ENCODE measurements at regions not wholly inside any gene's neighbourhood (a gene's known extent, or its start where the extent isn't known, plus 50 kb on each side); places are given as distances from the start of the nearest gene placed in this dataset.

DNA sequence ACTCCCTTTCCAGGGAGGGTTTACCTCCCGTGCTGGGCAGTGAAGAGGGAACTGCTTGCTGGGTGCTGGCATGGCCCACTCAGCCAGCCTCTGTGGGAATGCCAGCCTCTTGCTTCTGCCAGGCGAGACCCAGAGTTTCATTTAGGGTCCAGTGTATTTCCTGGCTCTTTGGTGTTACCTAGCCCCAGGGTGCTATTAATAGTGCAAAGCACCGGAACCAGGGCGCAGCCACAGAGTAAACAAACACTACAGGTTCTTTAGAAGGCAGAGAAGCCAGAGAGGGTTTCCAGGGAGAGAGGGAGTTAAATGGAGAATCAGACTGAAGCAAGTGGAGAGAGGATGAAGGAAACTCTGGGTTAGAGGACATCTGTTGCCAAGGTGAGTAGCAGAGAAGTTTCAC is 74.9 kb upstream of the SPATA13 start:
- DNase-seq = no peak

DNA sequence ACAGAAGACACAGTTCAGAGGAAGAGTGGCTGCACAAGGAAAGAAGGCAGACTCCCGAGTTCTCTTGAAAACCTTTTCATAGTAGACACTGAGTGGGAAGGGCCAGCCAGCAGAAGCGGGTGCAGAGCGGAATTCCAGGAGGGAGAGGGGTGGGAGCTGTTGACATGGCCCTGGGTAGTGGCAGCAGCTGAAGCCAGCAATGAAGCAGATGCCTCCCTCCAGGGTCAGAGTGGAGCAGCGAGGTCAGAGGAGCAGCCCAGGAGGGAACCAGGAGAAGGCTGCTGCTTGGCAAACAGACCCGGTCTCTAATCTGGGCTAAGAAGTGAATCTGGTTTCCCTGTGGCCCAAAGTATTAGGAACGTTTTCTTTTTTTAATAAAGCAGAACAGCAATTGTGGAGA is 73.9 kb upstream of the SPATA13 start:
- no peak for DNase-seq

DNA sequence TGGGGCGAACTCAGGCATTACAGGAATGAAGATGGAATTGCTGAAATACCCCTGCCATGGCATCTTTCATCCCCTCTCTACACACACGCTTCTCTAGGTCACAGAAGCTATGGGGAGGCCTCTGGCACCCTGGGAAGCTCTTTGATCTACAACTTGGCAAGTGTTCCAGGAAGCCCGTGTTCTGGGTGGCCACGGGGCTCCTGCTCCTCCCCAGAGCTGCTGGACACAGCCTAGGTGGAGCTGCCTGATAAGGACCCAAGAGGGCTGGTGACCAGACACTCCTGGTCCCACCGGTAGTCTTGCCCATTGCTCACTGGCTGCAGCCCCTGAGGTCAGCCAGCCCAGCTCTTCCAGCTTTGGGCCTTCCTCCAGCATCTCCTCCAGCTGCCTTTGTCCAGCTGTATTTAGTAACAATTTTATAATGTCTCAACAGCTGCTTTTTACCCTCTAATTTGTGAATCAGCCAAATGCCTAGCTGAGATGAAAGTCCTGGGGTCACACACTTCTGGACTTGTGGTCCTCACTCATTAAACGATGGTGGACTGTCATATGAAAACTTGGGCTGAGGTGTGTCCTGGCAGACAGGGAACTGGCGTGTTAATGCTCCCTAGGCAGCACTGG is 72.8 kb upstream of the SPATA13 start:
- no peak for DNase-seq

- DNase-seq = no peak
These were observed 70.5 kb upstream of the SPATA13 start for GRCh38 chr13:24090049-24090448.

GRCh38 chr13:24091080-24091479 is 69.4 kb upstream of the SPATA13 start:
- no peak for DNase-seq

- DNase-seq = no peak
These were observed 68.4 kb upstream of the SPATA13 start for GRCh38 chr13:24092108-24092507.

DNA sequence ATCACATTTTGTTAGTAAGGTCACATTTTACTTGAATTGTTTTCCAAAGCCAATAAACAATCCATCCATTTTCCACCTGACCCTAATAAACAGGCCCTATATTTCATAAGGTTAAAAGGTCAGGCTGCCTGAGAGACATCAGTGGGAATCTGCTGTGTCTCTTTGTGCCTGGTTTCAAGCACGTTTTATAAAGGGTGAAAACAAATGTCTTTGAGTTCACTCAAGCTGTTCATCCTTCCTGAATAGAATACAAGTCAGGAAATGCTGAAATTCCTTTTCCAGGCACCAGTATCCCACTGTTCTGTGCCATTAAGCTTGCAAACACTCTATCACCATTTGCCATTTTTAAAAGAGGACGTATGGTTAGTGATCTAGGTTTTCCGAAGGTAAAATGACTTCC is 67.5 kb upstream of the SPATA13 start:
- DNase-seq = no peak

- no peak for DNase-seq
These were observed 63.9 kb upstream of the SPATA13 start for GRCh38 chr13:24096659-24097058.

DNA sequence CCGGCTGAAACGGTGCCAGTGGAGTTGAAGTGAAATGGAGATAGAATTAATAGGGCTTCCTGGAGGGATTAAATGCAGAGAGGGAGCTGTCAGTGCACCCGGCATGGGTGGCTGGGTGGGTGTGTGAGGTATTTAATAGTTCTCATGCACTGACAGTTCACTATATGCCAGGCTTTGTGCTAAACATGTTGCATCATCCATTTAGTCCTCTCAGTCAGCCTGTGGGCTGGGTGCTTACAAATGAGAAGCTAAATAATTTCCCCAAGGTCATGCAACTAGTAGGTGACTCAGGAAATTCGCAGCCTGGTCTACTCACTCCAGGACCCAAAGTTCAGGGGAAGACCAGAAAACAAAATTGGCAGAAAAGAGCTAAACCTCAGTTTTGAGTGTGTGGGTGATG is 63.5 kb upstream of the SPATA13 start:
- DNase-seq = no peak

DNA sequence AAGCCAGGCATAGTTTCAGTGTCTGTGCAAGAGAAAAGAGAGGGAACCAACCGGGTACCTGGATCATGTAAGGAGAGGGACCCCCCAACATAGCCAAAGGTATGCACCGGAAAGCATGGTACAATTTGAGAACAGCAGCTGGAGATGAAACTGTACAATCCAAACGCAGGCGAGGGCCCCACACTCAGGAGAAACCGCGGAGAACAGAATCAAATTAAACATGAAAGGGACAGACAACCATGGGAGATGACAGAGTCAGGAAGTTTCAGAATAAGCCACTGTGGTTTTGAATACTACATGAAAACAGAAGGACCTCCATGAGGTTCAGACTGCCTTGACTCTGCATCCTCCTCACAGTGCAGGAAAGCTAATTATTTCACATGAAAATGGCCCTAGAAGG is 62.9 kb upstream of the SPATA13 start:
- DNase-seq = no peak

- DNase-seq = no peak
These were observed 61.0 kb upstream of the SPATA13 start for GRCh38 chr13:24099490-24099889.

- no peak for DNase-seq
These were observed 60.3 kb upstream of the SPATA13 start for GRCh38 chr13:24100188-24100587.

- DNase-seq = no peak
These were observed 56.6 kb upstream of the SPATA13 start for GRCh38 chr13:24103782-24104372.

DNA sequence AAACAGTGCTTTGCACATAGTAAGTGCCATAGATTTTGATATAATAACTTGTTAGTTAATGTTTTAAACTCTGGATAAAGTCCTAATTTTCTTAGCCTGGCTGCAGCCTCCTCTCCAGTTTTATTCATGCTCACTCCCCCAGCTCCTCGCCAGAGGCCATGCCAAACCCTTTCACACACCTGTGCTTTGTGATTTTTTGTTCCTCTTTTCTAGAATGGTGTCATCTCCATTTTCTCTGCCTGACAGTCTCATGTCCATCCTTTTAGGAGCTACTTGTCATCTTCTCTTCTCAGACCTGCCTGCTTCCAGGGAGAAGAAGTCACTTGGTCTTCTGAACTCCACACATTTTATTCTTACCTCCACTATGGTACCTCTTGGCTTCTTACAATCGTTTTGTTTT is 55.8 kb upstream of the SPATA13 start:
- DNase-seq = no peak

GRCh38 chr13:24106429-24106828 is 54.1 kb upstream of the SPATA13 start:
- no peak for DNase-seq

- DNase-seq = no peak
These were observed 52.4 kb upstream of the SPATA13 start for GRCh38 chr13:24107955-24108614.

- no peak for DNase-seq
These were observed 51.9 kb upstream of the SPATA13 start for GRCh38 chr13:24108615-24108965.

- no peak for DNase-seq
These were observed 50.5 kb upstream of the SPATA13 start for GRCh38 chr13:24110011-24110410.

Data from NCI-H187 (cell line).